Astrocyte (in vitro differentiated cells and primary cell): ENCODE measurements at regions not wholly inside any gene's neighbourhood (a gene's known extent, or its start where the extent isn't known, plus 50 kb on each side); places are given as distances from the start of the nearest gene placed in this dataset.
A peak's percentile ranks its signal among the peaks of the same experiment; 100 is the strongest.

Source experiments
- DNase-seq: peaks from one replicate; pipeline ENCODE4 v3.0.0-alpha.2; 2010; ENCODE audit warnings: low read depth
- FAIRE-seq: peaks from 2 replicates; lab custom pipeline; 2011; peaks lifted over from hg19 to GRCh38; lab: Jason Lieb, UNC
- H2AFZ ChIP-seq: 2 replicates; pipeline ENCODE4 v1.6.0; 2012; ENCODE audit warnings: low read depth, low read length, inconsistent platforms
- H3K27ac ChIP-seq: 2 replicates; pipeline ENCODE4 v1.5.1; 2011; ENCODE audit warnings: low read depth, low read length, inconsistent platforms
- H3K27me3 ChIP-seq: 2 replicates; pipeline ENCODE4 v1.6.0; 2011; ENCODE audit warnings: low read length, inconsistent platforms; ENCODE audit not compliant: insufficient read depth
- H3K36me3 ChIP-seq: 2 replicates; pipeline ENCODE4 v1.5.1; 2011; ENCODE audit warnings: low read length, inconsistent platforms; ENCODE audit not compliant: insufficient read depth
- H3K4me1 ChIP-seq: 2 replicates; pipeline ENCODE4 v1.5.1; 2011; ENCODE audit warnings: low read length, inconsistent platforms; ENCODE audit not compliant: insufficient read depth
- H3K4me2 ChIP-seq: 2 replicates; pipeline ENCODE4 v1.6.0; 2012; ENCODE audit warnings: low read length, inconsistent platforms
- H3K4me3 ChIP-seq: 2 replicates; pipeline ENCODE4 v1.5.1; 2011; ENCODE audit warnings: low read depth, mild to moderate bottlenecking, low read length, inconsistent platforms; ENCODE audit not compliant: insufficient read depth
- H3K79me2 ChIP-seq: 2 replicates; pipeline ENCODE4 v1.6.0; 2012; ENCODE audit warnings: mild to moderate bottlenecking, low read length, inconsistent platforms; ENCODE audit not compliant: insufficient read depth
- H3K9ac ChIP-seq: 2 replicates; pipeline ENCODE4 v1.6.0; 2012; ENCODE audit warnings: mild to moderate bottlenecking, low read length, inconsistent platforms
- H3K9me3 ChIP-seq: 2 replicates; pipeline ENCODE4 v1.5.1; 2012; ENCODE audit warnings: low read depth, mild to moderate bottlenecking, low read length, inconsistent platforms; ENCODE audit not compliant: insufficient read depth
- H4K20me1 ChIP-seq: 2 replicates; pipeline ENCODE4 v1.6.0; 2012; ENCODE audit warnings: low read length, inconsistent platforms; ENCODE audit not compliant: insufficient read depth
- H3K27ac Mint-ChIP-seq: one replicate; pipeline ENCODE4 v1.8.0; 2021; ENCODE audit warnings: mild to moderate bottlenecking, mixed read lengths; ENCODE audit not compliant: unreplicated experiment
- H3K27me3 Mint-ChIP-seq: one replicate; pipeline ENCODE4 v1.8.0; 2021; ENCODE audit warnings: low read depth, mixed read lengths; ENCODE audit not compliant: unreplicated experiment
- H3K36me3 Mint-ChIP-seq: one replicate; pipeline ENCODE4 v1.8.0; 2021; ENCODE audit warnings: low read depth, mixed read lengths; ENCODE audit not compliant: unreplicated experiment
- H3K4me1 Mint-ChIP-seq: one replicate; pipeline ENCODE4 v1.8.0; 2021; ENCODE audit warnings: low read depth, mixed read lengths; ENCODE audit not compliant: unreplicated experiment
- H3K4me3 Mint-ChIP-seq: one replicate; pipeline ENCODE4 v1.8.0; 2021; ENCODE audit warnings: mild to moderate bottlenecking, moderate library complexity, mixed read lengths; ENCODE audit not compliant: unreplicated experiment
- H3K9me3 Mint-ChIP-seq: one replicate; pipeline ENCODE4 v1.8.0; 2021; ENCODE audit warnings: mild to moderate bottlenecking, mixed read lengths; ENCODE audit not compliant: unreplicated experiment
- EZH2 ChIP-seq: IDR thresholded peaks from 2 replicates; pipeline ENCODE4 v1.6.1; 2012; ENCODE audit warnings: mild to moderate bottlenecking, low read length, inconsistent platforms; ENCODE audit not compliant: insufficient read depth
- TF ChIP-seq, protein P1 (sequence below): IDR thresholded peaks from 2 replicates; pipeline ENCODE4 v1.5.1; 2011; ENCODE audit warnings: low read depth, mild to moderate bottlenecking, inconsistent platforms, low read length, moderate library complexity; ENCODE audit not compliant: insufficient read depth

DNA sequence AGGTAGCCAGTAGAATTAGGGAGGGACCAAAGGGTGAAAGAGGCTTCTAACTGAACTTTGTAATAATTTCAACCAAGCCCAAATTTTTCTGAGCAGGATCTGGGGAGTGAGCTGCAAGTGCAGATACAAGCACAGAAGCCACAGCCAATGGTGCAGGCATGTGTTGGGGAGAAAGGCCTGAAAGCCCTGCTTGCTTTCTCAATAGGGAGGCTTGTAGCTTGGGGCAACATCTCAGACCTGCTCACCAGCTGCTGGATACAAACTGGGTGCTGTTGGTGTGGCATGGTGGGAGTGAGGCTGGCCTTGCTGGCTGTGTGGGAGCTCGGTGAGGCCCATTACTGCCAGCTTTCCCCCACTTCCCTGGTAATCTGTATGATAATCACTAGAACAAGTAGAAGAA lies 688.5 kb upstream of the SEMA3D start:
- Histone ChIP-seq H3K9me3 (no peaks in the 10 kb centered on the region), H3K4me1 (no peaks in the 10 kb centered on the region), H3K36me3 (no peaks in the 10 kb centered on the region), H4K20me1 (no peaks in the 10 kb centered on the region), H3K9ac (no peak overlapping the region), H2AFZ (no peak overlapping the region), H3K27ac (no peak overlapping the region), H3K79me2 (no peaks in the 10 kb centered on the region), H3K4me2 (no peak overlapping the region), H3K4me3 (no peak overlapping the region), H3K27me3 (no peaks in the 10 kb centered on the region)
- DNase-seq (no peak), FAIRE-seq (no peak)
- H3K36me3 Mint-ChIP-seq = no peaks in the 10 kb centered on the region
- no peak overlapping the region for H3K27ac Mint-ChIP-seq
- no peak overlapping the region for H3K4me3 Mint-ChIP-seq
- H3K9me3 Mint-ChIP-seq = no peaks in the 10 kb centered on the region
- H3K4me1 Mint-ChIP-seq = no peaks in the 10 kb centered on the region
- no peaks in the 10 kb centered on the region for H3K27me3 Mint-ChIP-seq
- no peak for TF ChIP-seq EZH2
- TF ChIP-seq, protein P1, sequence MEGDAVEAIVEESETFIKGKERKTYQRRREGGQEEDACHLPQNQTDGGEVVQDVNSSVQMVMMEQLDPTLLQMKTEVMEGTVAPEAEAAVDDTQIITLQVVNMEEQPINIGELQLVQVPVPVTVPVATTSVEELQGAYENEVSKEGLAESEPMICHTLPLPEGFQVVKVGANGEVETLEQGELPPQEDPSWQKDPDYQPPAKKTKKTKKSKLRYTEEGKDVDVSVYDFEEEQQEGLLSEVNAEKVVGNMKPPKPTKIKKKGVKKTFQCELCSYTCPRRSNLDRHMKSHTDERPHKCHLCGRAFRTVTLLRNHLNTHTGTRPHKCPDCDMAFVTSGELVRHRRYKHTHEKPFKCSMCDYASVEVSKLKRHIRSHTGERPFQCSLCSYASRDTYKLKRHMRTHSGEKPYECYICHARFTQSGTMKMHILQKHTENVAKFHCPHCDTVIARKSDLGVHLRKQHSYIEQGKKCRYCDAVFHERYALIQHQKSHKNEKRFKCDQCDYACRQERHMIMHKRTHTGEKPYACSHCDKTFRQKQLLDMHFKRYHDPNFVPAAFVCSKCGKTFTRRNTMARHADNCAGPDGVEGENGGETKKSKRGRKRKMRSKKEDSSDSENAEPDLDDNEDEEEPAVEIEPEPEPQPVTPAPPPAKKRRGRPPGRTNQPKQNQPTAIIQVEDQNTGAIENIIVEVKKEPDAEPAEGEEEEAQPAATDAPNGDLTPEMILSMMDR = no peak

DNA sequence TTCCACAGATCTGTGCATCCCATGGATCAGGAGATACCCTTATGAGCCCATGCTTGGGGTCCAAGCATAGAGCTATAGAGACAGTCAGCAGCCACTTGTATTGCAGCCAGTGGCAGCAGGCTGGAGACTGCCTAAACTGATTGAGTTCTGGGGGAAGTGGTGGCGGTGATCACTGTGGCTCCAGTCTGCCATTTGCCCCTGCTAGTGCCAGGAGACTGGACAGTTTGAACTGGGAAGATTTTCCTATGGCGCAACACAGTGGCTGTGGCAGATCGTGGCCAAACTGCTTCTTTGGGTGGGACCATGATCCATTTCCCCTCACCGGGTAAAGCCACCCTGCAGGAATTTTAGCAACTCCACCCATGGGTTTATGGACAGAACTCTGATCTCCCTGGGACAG lies 679.7 kb upstream of the SEMA3D start:
- H2AFZ ChIP-seq = no peak overlapping the region
- TF ChIP-seq, protein P1 = no peak
- TF ChIP-seq EZH2 = no peak
- no peaks in the 10 kb centered on the region for H4K20me1 ChIP-seq
- H3K4me3 ChIP-seq = no peak overlapping the region
- Mint-ChIP-seq H3K27ac (no peak overlapping the region), H3K27me3 (no peaks in the 10 kb centered on the region), H3K36me3 (no peaks in the 10 kb centered on the region), H3K4me3 (no peak overlapping the region), H3K4me1 (no peaks in the 10 kb centered on the region), H3K9me3 (peaks cover 6% of the 10 kb centered on the region)
- no peak overlapping the region for H3K4me2 ChIP-seq
- H3K36me3 ChIP-seq = no peaks in the 10 kb centered on the region
- no peaks in the 10 kb centered on the region for H3K9me3 ChIP-seq
- H3K27me3 ChIP-seq = no peaks in the 10 kb centered on the region
- FAIRE-seq (no peak), DNase-seq (no peak)
- no peaks in the 10 kb centered on the region for H3K4me1 ChIP-seq
- no peak overlapping the region for H3K27ac ChIP-seq
- H3K9ac ChIP-seq = no peak overlapping the region
- no peaks in the 10 kb centered on the region for H3K79me2 ChIP-seq

DNA sequence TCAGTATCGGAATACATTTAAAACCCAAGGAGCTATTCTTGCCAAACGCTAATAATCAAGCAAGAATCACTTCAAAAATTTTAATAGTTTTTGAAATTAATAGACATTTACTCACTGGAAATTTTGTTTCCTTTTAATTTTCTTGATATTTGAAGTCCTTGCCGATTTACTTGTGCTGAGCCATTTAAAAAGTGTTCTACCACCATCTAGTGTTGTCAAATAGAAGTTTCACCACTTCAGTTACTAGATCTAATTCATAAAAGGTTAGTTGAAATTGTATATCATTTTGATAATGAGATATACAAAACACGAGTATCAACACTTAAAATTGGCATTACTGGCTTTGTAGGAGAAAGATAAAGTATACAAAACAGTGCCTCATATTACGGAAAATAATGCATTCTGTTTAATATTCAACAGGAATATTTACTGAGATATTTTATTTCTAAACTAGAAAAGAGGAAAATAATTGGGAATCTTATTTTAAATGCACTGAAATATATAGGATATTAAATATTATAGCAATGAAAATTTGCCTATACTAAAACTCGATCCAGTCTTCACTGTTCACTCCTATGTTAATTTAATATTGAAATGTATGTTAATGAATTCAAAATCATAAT lies 664.8 kb upstream of the SEMA3D start:
- no peaks in the 10 kb centered on the region for H3K27me3 Mint-ChIP-seq
- H3K9me3 Mint-ChIP-seq = no peaks in the 10 kb centered on the region
- DNase-seq = peak; percentile 44
- Histone ChIP-seq H3K4me1 (no peaks in the 10 kb centered on the region), H2AFZ (no peak overlapping the region), H3K9me3 (no peaks in the 10 kb centered on the region), H3K4me3 (no peak overlapping the region), H3K36me3 (no peaks in the 10 kb centered on the region), H4K20me1 (no peaks in the 10 kb centered on the region), H3K4me2 (no peak overlapping the region), H3K79me2 (no peaks in the 10 kb centered on the region), H3K27me3 (no peaks in the 10 kb centered on the region), H3K27ac (no peak overlapping the region), H3K9ac (no peak overlapping the region)
- H3K4me3 Mint-ChIP-seq = no peak overlapping the region
- peak; percentile 5 for FAIRE-seq
- no peaks in the 10 kb centered on the region for H3K36me3 Mint-ChIP-seq
- TF ChIP-seq EZH2 = no peak
- TF ChIP-seq, protein P1 = peak; percentile 33
- H3K4me1 Mint-ChIP-seq = peaks cover 2% of the 10 kb centered on the region
- no peak overlapping the region for H3K27ac Mint-ChIP-seq
